GM10847 (cell line): ENCODE measurements at regions not wholly inside any gene's neighbourhood (a gene's known extent, or its start where the extent isn't known, plus 50 kb on each side); places are given as distances from the start of the nearest gene placed in this dataset.

ENCODE experiments used
- POLR2A ChIP-seq: IDR thresholded peaks from 2 replicates; pipeline ENCODE4 v1.6.1; 2011; ENCODE audit not compliant: insufficient read length; ENCODE audit errors: extremely low read depth

DNA sequence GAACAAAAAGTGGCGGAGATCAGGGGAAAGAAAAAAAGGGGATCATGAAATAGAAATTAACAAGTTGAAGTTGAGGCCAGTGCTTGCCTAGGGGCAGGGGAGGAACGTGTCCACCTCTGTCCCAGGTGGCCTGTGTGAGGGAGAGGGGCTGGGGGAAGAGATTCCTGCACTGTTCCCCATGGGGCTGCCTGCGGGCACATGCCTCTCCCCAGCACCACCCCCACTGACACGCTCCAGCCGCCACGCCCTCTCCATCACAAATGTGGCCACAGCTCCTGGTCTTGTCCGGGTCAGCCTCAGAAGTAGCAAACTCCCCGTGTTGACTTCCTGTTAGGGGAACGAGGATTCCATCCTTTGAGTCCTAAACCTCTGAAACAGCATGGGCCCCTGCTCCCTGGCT, 161.2 kb downstream of the GLI2 start:
- no peak for TF ChIP-seq POLR2A

DNA sequence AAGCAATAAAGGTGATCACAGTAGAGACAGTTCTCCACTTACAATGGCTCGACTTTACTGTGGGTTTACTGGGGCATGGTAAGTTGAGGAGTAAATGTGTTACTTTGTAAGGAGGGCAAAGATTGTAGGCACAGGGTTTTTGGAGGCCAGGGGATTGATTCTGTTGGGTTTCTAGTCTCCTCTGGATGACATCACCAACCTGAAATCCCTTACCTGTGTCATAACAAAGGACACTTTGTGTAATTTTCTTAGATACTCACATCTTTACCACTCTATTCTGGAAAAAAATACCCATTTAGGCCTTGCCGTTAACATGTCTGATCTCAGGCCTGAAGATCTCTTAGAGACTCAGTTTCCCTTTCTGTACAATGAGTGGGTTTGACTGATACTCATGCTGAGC, 161.7 kb downstream of the GLI2 start:
- TF ChIP-seq POLR2A: no peak

DNA sequence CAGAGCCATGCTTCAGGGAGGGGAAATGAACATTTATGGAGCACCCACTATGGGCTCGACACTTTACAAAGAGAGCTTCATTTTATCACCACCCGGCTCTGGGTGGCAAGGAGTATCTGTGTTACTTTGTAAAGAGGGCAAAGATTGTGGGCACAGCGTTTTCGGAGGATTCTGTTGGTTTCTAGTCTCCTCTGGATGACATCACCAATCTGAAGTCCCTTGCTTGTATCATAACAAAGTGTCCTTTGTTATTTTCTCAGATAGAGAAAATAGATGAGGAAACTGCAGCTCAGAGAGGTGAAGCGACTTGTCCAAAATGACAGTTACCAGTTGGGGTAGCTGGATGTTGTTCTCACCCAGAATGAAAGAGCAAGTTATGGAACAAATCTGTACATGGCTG, 162.8 kb downstream of the GLI2 start:
- no peak for TF ChIP-seq POLR2A

DNA sequence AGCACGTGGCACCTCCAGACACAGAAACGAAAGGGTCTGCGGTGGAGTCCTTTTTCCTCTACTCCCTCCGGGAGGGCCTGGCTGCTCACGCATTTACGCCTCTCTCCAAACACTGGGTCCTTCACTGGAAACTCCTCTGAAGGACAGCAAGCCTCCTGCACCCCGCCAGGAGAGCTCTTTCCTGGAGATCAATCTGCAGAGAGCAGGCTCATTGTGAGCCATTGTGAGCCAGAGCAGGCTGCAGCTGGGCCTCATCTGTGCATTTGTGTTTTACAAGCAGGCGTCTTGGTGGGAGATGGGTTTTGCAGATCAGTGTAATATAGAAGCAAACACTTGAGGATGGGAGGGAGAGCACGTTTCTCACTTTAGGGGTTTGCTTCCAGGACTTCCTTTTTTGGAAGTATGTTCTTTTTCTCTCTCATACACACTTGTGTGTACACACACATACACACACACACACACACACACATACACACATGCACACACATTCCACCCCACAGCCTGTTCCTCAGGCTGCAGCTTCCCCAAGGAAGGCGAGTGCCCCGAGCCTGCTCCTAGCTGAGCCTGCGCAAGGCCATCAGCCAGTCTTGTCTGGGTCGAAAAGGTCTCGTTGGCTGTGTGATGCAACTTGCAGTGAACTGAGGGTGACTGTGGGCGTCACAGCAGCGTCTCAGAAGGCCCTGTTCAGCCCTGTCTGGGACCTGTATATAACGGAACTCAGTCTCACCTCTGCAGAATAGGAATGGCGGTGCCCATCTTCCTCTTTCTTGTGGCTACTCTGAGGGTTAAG, 163.5 kb downstream of the GLI2 start:
- TF ChIP-seq POLR2A: no peak

DNA sequence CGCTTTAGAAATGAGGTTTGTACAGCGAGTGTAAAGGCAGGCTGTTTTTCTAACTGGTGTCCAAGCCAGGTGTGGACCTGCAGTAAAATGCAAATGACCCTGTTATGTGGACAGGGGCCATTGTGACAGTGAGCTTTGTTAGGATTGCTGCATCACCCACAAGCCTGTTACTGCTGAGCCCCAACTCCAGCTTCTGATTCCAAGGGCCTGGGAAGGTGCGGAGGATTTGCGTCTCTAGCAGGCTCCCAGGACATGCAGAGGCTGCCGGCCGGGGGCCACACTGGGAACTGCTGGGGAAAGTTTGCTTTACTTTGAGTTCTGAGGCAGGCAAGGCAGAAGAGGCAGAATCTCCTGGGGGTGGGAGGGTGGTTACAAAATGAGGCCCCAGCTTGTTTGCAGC, 164.1 kb downstream of the GLI2 start:
- TF ChIP-seq POLR2A: no peak

DNA sequence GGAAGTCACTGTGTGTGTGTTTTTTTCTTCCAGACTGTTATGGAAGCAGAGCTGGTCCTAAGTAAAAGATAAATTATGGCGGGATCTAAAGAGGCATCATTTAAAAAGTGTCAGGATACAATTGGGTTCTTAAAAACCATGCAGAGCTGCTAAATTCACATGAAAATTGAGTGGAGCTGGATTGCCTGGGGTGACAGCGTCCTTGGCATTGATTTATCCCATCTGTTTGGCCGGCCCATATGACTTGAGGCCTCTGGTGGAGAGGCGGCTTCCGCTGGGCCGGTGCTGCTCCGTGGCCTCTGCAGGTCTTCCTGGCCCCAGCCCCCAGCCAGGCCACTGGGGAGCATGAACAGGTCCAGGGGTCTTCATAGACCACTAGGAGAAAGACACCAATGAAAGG, 165.5 kb downstream of the GLI2 start:
- TF ChIP-seq POLR2A: no peak

DNA sequence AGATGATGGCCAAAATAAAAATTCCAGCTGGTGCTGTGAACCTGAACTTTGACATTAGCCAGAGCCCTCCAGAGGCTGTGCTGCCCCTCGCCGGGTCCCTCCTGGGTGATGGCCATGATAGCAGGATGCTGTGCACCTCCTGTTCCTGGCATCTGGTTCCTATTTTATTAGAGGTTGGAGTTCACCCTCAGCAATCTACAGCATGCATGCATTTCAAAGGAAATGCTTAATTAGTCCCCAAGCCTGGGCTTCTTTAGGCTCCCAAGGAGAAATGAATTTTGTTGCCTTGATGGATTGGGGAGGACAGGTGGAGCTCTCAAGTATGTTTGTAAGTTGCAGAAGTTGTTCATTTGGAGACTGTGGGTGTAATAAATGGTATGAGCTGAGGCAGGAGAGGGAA, 166.9 kb downstream of the GLI2 start:
- no peak for TF ChIP-seq POLR2A

DNA sequence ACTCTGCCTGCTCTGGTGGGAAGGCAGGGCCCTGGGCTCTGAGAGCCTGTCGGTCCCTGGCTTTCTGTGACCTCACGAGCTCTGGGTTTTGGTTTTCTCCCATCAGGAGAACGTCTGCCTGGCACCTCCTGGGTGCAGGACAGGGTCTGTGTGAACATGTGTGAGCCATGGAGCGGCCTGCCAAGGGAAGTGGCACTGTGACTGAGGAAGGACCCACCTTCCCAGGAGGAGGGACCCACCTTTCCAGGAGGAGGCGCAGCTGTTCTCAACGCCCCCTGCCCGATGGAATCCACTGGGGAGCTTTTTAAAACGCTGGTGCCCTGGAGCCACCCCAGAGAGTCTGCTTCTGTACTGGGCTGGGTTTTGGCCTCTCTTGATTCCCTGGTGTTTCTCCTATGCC, 168.7 kb downstream of the GLI2 start:
- TF ChIP-seq POLR2A: no peak

DNA sequence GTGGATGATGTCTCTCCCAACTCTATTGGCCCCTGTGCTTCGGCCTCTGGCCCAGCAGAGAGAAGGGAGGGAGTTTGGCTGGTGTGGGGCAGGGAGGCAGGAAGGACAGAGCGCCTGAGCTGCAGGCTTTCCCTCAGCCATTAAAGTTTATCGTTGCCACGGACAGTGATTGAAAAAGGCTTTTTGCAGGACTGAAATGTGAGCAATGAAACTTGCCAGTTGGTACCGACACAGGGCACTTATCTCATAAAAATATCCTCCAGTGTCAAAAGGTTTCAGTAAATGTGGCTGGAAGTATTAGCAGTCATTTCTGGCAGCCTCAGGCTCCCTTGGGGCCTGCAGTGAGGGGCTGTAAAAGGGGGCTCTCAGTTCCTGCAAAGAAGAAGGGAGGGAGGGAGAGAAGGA, 169.2 kb downstream of the GLI2 start:
- TF ChIP-seq POLR2A: no peak

DNA sequence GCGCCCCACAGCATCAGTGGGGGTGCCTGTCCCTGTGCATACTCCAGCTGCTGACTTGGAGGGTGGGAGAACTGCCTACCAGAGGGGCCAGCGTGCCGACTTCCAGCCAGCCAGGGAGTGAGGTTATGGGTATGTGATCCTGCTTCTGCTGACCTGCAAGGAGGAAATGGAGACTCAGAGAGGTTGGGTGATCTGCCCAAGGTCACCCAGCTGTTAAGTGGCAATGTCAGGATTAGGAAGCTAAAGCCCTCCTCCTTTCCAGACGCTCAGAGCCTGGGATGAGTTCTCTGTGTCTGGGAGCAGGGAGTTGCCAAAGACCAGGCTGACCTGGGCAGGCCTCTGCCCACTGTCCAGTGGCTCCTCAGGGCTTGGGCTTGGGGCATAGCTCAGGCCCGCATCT, 169.6 kb downstream of the GLI2 start:
- TF ChIP-seq POLR2A: no peak

DNA sequence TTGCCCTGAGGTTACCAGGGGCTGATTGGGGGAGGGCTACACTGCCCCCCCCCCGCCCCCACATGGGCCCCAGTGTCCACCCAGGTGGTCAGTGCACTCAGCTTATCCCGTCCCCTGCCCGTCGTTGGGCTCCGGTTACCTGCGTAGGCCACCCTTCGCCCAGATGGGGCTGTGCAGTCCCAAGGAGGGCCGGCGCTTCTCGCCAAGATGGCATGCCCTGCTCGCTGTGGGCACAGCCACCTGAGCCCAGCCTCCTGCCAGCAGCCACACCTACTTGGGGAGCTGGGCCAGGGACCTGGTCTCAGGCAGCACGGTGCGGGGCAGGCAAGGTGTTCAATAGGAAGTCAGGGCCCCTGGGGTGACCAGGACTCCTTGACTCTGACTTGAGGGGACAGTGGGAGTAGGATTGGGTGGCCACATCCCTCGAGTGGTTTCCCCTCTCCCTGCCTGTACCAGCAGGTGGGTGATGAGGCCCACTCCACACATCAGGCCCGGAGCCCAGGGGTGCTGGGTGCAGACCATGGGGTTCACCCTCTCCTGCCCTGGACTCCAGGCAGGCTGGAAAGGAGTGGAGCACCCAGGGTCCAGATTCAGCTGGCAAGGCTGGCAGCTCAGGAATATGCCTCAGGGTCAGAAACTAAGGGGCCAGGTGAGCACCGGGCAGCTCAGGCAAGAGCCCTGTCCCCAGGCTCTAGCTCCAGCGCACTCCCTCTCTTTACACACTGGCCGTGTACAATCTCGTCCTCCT, 170.3 kb downstream of the GLI2 start:
- no peak for TF ChIP-seq POLR2A

DNA sequence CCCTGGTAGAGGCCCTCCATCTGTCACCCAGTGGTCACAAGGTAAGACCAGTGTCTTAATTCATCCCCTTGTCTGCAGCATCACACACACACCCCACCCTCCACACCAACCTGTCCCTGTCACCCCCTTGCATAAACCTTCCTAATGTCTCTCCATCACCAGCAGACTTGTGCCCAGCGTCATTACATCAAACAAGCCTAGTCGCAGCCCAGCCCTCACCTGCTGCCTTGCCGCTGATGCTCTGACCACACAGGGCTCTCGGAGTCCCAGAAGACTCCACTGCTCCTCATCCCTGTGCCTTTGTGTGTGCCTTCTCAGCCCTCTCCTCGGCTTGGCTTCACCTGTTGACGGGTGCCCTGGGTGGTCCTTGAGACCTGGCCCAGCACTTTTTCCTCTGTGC, 171.2 kb downstream of the GLI2 start:
- no peak for TF ChIP-seq POLR2A

DNA sequence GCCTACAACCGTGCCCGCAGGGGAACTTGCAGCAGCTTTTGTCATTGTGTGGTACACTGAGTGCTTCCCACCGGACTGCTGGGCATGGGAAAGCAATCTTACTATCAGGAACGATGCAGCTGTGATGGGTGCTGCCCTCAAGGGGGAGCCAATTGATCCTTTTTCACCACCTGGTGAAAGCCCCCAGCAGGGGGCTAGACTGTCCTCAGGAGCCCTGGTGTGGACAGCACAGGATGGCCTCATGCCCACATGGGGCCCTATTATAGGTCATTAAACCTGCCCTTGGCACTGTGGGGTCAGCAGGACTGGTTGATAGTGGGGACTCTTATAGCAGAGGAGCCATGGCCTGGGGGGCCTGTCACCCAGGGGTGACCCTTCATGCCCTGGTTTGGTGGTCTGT, 172.2 kb downstream of the GLI2 start:
- TF ChIP-seq POLR2A: no peak

DNA sequence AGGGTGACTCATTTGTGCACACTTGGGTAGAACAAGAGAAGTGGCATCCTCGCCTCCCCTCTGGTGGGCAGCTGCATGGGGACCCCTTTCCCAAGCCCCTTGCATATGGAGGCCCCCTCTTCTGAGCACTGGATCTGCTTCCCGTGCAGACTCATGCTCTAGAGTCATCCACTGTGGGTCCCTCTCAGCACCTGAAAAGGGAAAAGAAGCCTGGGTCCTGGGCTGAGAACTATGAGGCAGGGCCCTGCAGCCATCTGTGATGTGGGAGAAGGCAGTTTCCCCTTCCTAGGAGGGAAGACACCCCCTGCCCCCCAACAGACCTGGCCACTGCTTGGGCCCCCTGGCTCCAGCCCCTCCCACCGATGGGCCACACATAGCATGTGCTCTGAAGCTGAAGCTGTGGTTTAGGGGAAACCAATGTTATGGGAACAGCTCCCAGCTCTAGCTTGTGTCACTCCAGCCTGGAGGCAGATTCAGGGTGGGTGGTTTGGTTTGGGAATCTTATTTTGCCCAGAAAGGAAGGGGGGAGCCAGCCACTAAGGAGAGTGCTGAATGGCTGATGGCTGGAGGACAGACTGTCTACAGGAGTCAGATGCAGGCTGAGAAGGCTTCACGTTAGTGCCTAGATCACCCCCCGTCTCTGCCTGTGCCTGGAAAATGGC, 172.8 kb downstream of the GLI2 start:
- TF ChIP-seq POLR2A: no peak

DNA sequence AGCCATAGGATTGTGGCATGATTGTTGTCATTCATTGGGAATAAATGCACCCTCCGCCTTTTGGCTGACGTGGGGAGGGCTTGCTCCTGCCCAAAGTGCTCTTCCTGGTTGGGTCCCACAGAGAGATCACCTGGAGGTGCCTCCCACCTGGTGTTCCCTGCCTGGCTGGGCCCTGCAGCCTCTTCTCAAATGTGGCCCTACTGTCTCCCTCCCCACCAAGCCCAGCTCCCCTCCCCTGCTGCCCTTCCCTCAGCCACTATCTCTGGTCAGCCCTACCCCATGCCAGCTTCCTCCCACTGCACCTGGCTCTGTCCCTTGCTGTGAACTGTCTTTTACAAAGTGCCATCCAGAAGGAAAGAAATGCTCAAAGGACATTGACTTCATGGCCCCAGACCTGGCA, 173.4 kb downstream of the GLI2 start:
- TF ChIP-seq POLR2A: no peak

DNA sequence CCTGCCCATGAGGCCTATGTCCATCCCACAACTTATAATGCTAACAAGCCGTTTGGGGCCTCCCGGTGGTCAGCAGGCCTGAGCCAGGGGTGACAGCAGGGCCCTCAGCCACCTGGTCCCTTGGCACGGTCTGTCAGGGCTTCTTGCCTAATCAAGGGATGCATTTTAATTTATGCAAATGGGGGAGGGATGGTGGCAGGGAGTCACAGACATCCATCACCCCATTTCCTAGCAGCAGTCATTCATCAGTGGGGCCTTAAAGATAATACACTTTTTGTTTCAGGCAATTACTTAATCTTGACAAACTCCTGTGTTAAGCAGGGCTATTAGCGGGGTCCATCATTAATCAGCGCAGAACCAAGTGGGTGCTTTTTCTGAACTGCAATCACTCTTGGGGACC, 174.5 kb downstream of the GLI2 start:
- TF ChIP-seq POLR2A: no peak
